HG03432 (cell line): ENCODE measurements at regions not wholly inside any gene's neighbourhood (a gene's known extent, or its start where the extent isn't known, plus 50 kb on each side); places are given as distances from the start of the nearest gene placed in this dataset.

Experiments
- ATAC-seq: cut with Tn5 transposase; IDR thresholded peaks from one replicate; pipeline ENCODE4 v1.9.1; 2021; ENCODE audit warnings: mild to moderate bottlenecking, moderate library complexity; ENCODE audit not compliant: unreplicated experiment

DNA sequence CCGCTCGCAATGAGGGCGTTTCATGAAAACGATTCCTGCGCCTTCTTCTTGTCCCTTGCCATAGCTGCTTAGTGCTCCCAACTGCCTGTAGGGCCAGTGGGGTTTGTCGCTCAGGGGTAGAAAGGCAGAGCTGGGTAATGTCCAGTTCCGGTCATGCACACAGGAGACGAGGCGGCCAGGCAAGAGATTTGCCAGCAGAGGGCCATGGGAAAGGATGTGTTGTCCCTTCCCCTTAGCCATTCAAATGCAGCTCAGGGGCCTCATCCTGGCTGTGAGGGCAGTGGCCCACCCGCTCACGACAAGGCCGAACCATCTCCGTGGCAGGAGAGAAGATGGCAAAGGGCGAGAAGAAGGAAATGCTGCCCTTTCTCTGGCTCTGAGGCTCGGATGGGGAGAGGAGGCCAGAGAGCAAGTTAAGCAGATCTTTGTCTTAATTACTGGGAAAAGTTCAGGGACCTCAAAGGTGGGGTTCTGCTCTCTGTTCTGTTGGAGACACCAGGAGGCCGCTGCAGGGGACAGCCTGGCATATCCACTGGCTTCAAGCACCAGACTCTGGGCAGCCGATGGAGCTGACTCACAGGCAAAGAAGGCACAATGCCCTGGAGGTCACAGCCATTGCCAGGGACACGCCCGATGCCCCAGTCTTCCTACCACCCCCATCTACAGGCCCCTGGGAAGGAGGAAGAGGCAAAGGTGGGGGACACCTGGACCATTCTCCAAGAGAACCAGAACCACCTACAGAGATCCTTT, 534.8 kb upstream of the MGMT start:
- no peak for ATAC-seq

DNA sequence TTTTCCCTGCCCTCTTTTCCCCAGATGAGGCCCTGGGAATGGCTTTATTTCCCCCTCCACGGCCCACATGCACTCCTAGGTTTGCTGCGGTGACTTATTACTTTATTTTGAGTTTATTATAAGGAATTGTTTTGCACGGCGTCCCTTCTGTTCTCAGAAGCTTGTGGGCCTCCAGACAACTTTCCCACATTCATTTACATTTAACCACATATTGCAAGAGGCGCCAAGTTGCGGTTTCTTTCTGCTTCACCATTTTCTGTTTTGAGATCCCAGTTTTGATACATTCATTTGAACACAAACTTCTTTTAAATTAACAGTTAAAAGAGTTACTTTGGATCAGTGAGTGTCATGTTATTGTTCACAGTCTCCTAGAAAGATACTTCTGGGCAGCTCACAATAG, 532.5 kb upstream of the MGMT start:
- no peak for ATAC-seq

DNA sequence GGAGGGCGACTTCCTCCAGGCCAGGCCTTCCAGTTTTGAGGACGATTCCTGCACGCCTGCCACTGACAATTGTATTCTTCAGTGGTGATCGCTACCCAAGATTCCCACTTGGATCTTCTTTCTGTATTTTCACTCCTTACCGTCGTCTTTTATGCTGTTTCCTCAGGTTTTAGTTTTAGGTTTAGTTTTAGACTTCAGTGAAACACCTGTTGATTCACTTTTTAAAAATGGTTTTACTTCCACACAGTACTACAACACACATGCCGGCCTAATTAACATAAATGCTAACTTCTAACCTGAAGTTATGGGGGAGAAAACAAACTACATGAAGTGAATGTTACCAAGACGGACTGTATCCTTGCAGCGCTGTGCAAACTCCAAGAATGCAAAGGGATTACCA, 530.6 kb upstream of the MGMT start:
- ATAC-seq: no peak

DNA sequence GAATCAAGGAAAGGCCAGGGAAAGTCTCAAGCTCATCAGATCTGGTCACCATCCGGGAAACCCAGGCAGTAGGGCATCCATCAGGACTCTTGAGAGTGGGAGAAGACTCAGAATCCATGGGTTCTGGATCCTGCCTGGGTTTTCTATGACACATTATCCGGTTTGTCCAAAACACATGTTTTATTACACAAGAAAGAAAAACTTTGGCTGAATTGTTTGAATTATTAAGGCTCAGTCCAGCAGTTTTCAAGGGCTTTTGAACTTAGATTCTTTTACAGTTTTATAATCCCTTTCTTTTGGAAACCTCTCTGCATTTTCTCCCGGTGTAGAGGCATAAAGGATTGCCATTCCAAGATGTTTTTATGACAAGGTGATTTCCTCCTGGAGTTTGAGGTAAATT, 528.5 kb upstream of the MGMT start:
- no peak for ATAC-seq

DNA sequence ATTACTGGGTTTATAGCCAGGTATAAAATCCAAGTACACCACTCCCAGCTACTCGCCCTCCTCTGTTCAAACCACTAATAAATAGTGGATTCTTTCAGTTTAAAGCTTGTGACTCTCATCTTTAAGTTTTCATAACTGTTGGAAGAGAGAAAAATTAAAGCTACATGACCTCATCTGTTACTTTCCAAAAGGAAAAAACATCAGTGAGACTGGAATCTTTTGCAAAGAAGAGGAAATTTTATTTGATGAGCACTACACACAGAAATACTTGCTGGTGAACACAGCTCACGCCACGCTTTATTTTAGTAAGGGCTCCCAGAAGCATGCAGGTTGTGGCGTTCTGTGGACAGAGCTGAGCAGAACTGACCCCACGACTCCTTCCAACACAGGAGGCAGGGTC, 527.0 kb upstream of the MGMT start:
- no peak for ATAC-seq

DNA sequence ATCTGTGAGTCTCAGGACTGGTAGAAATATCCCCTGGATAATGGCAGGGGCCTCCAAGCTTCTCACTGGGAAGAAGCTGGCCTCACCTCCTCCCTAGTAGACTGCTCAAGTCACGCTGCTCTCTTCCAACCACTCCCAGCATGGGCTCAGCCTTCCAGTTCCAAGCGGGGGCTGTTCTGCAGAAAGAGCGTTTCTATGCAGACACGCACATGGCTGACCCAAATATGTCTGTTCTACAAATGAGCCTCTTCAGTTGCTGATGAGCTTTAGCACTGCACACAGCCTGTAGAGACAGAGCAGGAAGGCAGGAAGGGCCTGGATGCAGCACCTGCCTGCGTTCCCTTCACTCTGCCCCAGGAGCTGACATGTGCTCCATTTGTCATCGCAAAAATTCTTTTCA, 523.9 kb upstream of the MGMT start:
- ATAC-seq: no peak

DNA sequence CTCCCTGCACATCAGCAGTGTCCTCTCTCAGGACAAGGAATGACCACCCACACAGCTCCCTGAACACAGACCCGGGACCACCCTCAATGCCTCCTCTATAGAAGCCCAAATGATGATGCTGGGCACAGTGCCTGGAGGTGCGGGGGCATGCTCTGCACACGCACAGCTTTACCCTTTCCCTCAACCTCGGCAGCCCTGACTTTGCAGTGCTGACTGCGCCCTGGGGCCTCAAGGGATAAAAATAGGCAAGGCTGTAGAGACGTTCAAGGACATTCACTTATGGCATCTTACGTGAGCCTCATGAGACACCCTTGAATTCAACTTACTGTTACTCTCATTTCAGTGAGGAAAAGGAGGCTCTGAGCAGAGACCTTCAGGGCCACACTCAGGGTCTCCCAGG, 521.6 kb upstream of the MGMT start:
- ATAC-seq: no peak

DNA sequence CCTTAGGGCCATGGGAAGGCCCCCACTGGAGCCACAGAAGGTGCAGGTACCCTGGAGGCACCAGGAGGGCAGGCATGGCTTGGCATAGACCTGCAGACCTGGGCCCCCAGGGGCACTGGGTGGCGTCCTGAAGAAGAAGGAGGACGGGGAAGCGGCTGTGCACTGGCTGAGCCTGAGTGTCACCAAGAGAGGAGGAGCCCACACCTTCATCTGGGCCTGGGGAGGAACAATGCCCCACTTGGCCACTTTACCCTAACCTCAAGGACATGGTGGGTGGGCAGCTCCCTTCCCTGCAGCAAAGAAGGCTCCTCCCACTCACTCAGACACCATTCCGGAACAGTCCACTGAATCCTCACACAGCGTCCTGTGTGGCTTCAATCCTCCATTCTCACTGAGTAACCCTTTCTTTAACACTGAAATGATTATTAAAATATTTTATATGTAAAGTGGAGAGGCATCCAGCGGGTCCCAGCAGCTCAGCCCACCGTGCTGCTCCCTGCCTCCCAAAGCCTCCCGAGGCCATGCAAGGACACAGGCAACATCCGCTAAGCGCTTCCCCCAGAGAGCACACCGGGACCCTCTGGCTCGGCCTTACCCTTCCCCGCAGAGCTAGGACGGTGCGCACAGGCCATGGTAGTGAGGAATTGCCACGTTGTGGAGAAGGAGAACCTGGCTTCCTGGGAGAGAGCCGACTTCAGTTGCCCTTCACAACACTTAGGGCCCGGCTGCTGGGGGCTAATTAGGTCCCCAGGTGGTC, 516.7 kb upstream of the MGMT start:
- no peak for ATAC-seq

DNA sequence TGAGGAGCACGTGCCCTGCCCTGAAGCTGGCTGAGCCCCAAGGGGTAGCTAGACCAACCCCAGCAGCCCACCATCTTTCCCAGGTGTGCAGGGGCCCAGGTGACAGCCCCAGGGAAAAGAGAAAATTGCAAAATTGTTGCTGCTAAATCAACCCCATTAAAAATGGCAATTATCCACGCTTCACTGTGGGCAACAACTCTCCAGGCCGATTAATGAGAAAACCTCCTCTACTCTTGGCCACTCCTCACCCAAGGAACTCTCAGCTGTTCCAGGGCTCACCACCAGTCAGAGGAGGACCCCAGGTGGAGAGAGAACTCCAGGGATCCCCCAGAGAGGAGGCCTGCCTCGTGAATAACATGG, 516.1 kb upstream of the MGMT start:
- ATAC-seq: no peak

DNA sequence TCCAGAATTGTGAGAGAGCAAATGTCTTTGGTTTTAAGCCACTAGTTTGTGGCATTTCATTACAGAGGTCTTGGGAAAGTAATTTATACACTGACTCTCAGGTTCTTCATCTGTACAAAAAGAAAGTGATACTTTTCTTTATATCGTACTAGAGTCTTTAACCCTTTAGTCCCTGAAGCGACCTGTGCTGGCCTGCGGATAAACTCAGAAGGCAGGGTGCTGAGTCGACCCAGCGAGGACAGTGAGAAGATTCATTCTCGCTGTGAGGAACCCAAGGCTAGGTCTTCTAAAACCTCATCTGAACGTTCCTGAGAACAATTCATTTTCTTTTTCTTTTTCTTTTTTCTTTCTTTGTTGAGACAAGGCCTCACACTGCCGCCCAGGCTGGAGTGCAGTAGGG, 514.2 kb upstream of the MGMT start:
- no peak for ATAC-seq

DNA sequence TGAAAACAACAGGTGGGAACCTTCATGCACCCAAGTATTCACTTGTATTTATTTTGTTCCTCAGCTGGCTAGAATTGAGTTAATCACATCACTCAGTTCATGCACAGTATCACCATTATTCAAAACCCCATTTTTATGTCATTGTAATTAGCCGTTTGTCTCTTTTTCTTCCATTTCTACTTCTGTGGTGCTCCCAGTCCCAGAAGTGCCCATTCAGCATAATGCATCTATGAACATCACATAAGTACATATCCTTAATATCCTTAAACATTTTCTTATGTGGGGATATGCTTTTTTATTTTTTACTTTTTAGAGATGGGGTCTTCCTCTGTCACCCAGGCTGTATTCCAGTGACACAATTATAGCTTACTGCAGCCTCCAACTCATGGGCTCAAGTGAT, 510.9 kb upstream of the MGMT start:
- no peak for ATAC-seq

DNA sequence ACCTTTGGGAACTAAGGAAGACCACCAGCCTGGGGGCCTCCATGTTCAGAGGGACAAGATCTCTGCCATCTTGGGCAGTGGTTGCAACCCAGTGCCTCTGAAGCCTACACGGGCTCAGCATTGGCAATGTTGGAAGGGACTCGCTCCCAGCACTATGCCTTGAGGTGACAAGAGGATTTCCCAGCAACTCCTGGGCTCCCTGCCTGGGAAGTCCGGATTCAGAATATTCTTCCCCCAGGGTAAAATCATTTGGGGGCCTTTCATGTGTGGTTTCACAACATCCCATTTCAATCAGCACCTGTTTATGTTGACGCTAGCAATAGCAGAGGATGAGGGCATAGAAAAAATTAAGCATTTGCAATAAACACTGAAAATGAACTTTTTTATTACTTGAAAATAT, 509.8 kb upstream of the MGMT start:
- ATAC-seq: no peak

DNA sequence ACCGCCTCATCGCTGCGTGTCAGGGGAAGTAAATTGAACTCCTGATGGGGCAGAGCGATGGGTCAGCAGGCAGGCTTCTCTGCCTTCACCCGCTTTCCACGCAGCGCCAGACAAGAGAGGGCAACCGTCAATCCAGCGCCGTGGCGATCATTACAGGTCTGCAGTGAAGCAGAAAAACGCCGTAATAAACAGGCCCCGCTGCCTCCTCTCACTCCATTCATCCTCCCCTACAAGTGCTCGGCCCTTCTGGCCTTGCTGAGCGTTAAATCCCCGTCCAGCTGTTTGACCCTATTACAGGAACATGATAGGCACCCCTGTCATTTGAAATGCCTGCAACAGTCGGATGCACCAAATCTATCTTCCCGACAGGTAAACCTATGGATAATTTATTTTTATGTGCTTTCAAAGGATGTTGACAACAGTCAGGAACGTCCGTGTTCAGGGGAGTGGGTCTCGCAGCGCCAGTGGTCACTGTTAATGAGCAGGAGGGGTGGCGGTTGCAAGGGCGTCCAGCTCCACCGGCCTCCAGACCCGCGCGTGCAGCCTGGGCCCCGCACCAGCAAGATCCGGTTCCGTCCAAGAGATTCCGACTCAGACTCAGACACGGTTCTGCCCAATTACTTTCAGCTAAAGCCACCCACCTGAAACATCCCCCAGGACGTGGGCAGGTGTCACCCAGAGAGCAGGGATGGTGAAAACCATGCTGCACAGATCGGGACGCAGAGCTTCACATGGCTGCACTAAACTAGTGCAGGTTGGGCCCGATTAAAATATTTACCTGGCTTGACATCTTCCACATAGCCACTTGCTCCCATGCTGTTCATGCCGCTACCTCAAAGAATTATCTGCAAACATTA, 508.0 kb upstream of the MGMT start:
- no peak for ATAC-seq

DNA sequence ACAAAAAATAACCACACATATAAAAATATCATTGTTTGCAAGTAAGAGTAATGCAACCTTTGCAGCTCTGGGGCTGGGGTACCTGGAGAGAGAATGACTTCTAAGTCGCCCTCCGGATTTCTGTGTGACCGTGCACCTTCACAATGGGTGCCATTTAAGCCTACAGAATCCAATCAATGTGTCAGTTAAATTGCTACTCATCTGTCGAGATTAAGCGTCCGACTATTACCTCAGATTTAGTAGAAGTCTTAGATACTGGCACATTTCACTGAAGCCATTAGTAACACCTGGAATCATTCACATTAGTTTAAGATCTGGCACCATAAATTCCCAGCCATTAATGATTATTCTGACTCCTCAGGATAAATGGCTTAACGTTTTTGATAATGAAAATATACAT, 507.3 kb upstream of the MGMT start:
- no peak for ATAC-seq

DNA sequence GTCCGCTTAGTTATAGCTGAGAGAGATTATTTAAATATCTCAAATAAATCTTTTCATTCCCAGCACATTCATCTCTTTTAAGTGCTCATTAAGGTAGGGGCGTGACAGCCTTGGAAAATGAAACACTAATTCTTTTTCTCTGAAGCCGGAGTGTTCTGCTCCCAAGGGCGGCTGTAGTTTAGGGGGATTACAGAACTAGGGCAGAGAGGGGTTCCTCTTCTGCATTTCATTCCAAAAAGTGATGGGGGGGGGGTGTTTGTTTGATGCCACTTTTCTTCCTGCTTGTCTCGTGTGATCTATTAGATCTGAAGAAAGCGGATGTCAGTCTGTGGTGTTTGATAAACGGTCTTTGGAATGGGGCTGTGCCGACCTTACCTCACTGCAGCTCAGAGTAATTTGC, 506.5 kb upstream of the MGMT start:
- ATAC-seq: no peak

DNA sequence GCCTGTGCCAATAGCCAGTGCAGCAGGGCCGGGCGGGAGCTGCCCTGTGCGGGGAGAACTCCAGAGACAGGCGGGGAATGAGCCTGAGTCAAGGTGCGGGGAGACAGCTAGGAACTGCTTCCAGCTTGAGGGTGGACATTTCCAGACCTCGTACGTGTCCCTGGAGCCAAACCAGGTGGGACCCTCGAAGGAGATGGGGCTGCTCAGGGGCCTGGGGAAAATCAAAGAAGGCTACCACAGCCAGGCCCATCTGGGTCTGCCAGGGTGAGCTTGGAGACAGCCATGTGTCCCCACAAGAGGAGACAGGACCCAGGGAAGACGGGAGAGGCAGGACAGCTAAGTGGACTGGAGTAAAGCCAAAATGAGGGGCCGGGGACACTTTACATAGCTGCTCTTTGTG, 504.9 kb upstream of the MGMT start:
- ATAC-seq: no peak

DNA sequence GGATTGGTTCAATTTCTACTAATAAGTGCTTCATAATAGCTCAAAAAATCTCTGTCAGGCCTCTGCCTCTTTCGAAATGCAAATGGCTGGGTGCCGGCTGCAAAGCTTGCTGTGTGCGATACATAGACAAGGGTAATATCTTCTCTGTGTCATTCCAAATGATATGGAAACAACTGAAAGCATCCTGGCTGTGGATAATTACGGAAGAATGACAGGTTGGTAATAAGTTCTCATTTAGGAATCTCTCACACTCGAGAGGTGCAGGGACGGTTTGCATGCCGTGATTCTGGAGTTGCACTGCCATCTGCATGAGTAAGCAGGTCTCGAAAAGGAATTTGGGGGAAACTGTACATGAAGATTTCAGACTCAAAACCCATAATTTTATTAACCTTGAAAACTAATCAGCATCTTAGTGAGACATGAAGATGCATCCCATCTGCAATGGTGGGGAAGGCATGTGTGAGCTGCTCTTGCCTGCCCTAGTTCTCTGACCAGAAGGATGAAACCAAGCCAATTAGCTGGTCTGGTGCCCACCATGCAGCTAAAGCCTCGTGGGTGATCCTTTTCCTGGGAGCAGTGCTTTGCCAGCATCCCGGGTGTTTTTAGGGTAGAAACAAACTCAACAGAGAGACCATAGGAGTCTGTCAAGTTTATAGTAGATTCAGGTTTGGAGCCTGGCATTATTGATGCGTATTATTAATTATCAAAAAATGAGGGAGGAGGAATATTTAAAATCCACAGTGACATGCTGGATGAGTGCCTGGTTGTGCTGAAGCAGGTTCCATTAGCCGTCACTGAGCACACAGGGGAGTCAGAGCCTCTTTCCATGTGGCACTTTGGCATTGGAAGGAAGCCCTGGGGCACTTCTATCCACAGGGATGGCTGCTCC, 503.6 kb upstream of the MGMT start:
- ATAC-seq: no peak

DNA sequence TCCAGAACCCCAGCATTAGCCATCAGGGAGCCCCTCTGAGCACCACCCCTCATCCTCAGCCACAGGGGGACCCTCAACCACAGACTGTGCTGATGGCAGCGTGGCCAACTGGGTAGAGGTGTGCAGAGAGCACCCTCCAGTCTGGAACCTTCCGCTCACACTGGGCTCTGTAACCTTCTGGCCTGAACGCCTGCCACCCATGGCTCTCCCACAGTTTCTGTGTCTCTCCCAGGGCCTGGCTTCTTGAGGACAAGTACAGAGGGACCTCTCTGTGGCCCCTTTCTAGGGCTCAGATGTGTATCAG, 503.0 kb upstream of the MGMT start:
- ATAC-seq: no peak

DNA sequence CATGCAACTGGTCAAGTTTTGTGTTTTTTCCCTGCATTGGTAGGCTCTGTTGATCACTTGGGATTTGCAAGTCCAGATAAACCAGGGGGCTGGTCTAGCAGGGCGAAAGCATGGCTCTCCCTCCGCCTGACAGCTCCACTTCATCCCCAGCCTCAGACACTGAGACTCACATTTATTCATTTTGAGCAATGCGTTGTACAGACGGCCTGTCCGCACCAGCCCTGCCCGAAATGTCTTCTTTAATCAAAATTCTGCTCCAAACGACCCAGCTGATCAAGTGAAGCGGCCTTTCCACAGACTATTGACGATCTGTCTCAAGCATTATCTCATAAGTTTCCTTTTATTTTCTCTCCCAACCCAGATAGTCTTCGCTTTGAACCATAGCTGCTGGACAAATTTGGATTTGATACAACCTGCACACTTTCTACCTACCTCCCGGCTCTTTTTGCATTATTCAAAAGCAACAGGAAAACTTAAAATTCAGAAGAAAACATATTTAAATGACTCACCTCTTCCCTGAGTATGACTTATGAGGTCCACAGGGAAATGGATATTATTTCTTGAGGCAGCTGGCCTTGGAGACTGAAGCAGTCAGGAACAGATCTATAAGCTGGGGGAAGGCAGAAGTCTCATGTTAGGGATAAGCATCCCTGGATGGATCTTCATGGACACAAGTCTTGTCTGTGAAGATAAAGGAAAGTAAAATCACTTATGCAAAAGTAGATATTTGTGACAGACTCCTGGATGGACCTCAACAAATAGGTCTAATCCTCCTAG, 498.9 kb upstream of the MGMT start:
- ATAC-seq: no peak

DNA sequence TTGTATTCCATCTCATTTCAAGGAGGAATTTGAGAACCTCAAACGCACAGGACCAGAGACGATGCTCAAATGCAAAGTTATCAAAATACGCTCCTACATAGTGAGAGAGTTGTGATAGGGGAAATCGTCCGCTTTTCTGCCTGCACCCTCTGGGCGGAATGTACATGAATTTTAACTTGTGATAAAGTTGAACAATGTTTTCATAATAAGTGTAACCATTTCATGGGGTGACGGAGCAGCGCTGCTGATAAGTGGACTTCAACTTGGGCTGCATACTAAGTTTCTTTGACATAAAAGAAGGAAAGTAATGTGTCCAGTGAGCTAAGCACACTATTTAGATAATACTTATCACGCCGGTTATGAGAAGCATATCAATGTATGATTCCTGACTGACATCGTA, 497.5 kb upstream of the MGMT start:
- ATAC-seq: no peak
